ENCODE measurements at regions not wholly inside any gene's neighbourhood (a gene's known extent, or its start where the extent isn't known, plus 50 kb on each side); places are given as distances from the start of the nearest gene placed in this dataset.

DNA sequence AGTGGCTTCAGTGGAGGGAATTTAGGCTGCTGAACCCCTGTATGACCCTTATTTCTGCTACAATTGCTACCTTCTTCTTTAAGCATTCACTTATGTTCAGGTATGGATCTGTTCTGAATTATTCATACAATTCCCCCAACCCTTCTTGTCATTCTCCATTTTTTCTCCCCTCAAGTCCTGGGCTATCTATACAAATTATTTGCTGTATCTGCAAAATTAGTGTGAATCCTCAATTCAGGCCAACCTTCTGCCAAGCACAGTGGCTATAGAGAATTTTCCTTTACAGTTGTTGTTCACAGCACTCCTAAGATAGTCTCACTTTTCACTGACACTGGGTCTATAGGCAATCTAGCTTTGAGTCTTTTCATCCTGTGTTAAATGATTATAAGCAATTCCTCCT lies 119.2 kb upstream of the CNTN1 start:
- no peak overlapping the region for H3K27ac ChIP-seq (ENCODE audit: low read depth in 1 of 2, low read length in 2 of 2)
- DNase-seq (no peak), ATAC-seq (ENCODE audit: poor library complexity) (no peak)
- H3K27me3 Mint-ChIP-seq, result no peaks in the 10 kb centered on the region
- no peaks in the 10 kb centered on the region for H3K36me3 ChIP-seq (ENCODE audit: insufficient read depth, low read length)
- ChIA-PET CTCF (no interaction called here), POLR2A (no interaction called here)
- no peaks in the 10 kb centered on the region for H3K4me1 ChIP-seq (ENCODE audit: insufficient read depth, low read length)
- no peaks in the 10 kb centered on the region for H3K36me3 Mint-ChIP-seq (ENCODE audit: low read depth)
- H3K9me3 ChIP-seq (ENCODE audit: control insufficient read depth in 1 of 2, insufficient read depth in 1 of 2, low read length in 2 of 2), result no peaks in the 10 kb centered on the region
- peaks cover 9% of the 10 kb centered on the region for H3K9me3 Mint-ChIP-seq
- intact Hi-C loops (cut with DNase I, micrococcal nuclease), result no loop called here
- no peak overlapping the region for H3K27ac Mint-ChIP-seq
- no peak overlapping the region for H3K4me3 Mint-ChIP-seq
- TF ChIP-seq, protein P1, sequence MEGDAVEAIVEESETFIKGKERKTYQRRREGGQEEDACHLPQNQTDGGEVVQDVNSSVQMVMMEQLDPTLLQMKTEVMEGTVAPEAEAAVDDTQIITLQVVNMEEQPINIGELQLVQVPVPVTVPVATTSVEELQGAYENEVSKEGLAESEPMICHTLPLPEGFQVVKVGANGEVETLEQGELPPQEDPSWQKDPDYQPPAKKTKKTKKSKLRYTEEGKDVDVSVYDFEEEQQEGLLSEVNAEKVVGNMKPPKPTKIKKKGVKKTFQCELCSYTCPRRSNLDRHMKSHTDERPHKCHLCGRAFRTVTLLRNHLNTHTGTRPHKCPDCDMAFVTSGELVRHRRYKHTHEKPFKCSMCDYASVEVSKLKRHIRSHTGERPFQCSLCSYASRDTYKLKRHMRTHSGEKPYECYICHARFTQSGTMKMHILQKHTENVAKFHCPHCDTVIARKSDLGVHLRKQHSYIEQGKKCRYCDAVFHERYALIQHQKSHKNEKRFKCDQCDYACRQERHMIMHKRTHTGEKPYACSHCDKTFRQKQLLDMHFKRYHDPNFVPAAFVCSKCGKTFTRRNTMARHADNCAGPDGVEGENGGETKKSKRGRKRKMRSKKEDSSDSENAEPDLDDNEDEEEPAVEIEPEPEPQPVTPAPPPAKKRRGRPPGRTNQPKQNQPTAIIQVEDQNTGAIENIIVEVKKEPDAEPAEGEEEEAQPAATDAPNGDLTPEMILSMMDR (IDR thresholded peaks at IDR 0.05), result no peak
- no peaks in the 10 kb centered on the region for H3K4me1 Mint-ChIP-seq (ENCODE audit: low read depth)
- H3K27me3 ChIP-seq (ENCODE audit: control insufficient read depth in 1 of 2, insufficient read depth in 2 of 2, low read length in 2 of 2), result no peaks in the 10 kb centered on the region
- H3K4me3 ChIP-seq (ENCODE audit: low read length), result no peak overlapping the region

DNA sequence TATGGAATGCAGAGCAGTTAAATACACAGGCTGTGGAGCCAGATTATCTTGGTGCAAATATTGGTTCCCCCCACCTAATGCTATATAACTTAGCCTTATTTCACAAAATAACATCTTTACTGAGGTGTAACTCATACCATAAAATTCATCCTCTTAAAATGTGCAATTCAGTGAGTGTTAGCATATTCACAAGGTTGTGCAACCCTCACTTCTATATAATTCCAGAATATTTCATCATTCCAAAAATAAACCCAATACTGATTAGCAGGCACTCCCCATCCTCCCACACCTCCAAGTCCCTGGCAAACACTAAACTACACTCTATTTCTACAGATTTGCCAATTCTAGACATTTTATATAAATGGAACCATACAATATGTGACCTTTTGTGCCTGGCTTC lies 116.3 kb upstream of the CNTN1 start:
- ATAC-seq (ENCODE audit: poor library complexity) (no peak), DNase-seq (no peak)
- Histone ChIP-seq H3K4me1 (ENCODE audit: insufficient read depth, low read length) (no peaks in the 10 kb centered on the region), H3K9me3 (ENCODE audit: control insufficient read depth in 1 of 2, insufficient read depth in 1 of 2, low read length in 2 of 2) (no peaks in the 10 kb centered on the region), H3K36me3 (ENCODE audit: insufficient read depth, low read length) (no peaks in the 10 kb centered on the region), H3K4me3 (ENCODE audit: low read length) (no peak overlapping the region), H3K27me3 (ENCODE audit: control insufficient read depth in 1 of 2, insufficient read depth in 2 of 2, low read length in 2 of 2) (no peaks in the 10 kb centered on the region), H3K27ac (ENCODE audit: low read depth in 1 of 2, low read length in 2 of 2) (no peak overlapping the region)
- no peaks in the 10 kb centered on the region for H3K27me3 Mint-ChIP-seq
- no peaks in the 10 kb centered on the region for H3K36me3 Mint-ChIP-seq (ENCODE audit: low read depth)
- TF ChIP-seq, protein P1 (IDR thresholded peaks at IDR 0.05), result no peak
- no peak overlapping the region for H3K4me3 Mint-ChIP-seq
- POLR2A ChIA-PET, result no interaction called here
- H3K27ac Mint-ChIP-seq, result no peak overlapping the region
- intact Hi-C loops (cut with DNase I, micrococcal nuclease), result no loop called here
- CTCF ChIA-PET, result no interaction called here
- H3K9me3 Mint-ChIP-seq, result peaks cover 8% of the 10 kb centered on the region
- no peaks in the 10 kb centered on the region for H3K4me1 Mint-ChIP-seq (ENCODE audit: low read depth)

DNA sequence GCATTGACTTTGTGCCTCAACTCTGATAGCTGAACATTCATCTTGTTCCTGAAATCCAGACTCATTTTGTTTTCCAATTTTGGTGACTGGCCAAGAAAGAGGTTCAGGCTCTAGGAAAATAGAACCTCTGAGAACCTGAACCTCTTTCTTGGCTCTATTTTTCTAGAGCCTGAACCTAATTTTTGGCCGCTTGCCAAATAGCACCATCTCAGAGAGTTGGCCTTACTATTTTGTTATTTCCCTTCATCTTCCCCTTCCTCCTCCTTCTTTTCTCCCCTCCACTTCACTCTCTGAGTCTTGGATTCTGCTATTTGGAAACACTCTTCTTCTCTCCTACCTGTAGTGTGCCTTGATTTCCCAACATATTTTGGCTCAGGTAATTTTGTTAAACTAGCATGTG lies 114.4 kb upstream of the CNTN1 start:
- Histone ChIP-seq H3K4me1 (ENCODE audit: insufficient read depth, low read length) (no peaks in the 10 kb centered on the region), H3K27ac (ENCODE audit: low read depth in 1 of 2, low read length in 2 of 2) (no peak overlapping the region), H3K9me3 (ENCODE audit: control insufficient read depth in 1 of 2, insufficient read depth in 1 of 2, low read length in 2 of 2) (peaks cover 0 to 9% of the 10 kb centered on the region in 2 experiments), H3K4me3 (ENCODE audit: low read length) (no peak overlapping the region), H3K27me3 (ENCODE audit: control insufficient read depth in 1 of 2, insufficient read depth in 2 of 2, low read length in 2 of 2) (no peaks in the 10 kb centered on the region), H3K36me3 (ENCODE audit: insufficient read depth, low read length) (no peaks in the 10 kb centered on the region)
- Mint-ChIP-seq H3K36me3 (ENCODE audit: low read depth) (no peaks in the 10 kb centered on the region), H3K4me1 (ENCODE audit: low read depth) (no peaks in the 10 kb centered on the region), H3K9me3 (peaks cover 10% of the 10 kb centered on the region), H3K27me3 (no peaks in the 10 kb centered on the region), H3K4me3 (no peak overlapping the region), H3K27ac (no peak overlapping the region)
- no peak for DNase-seq
- ChIA-PET CTCF (no interaction called here), POLR2A (no interaction called here)
- intact Hi-C loops (cut with DNase I, micrococcal nuclease), result no loop called here
- TF ChIP-seq, protein P1 (IDR thresholded peaks at IDR 0.05), result no peak
- no peak for ATAC-seq (ENCODE audit: poor library complexity)
